Middle frontal gyrus (tissue), 1 donor: ENCODE measurements at regions not wholly inside any gene's neighbourhood (a gene's known extent, or its start where the extent isn't known, plus 50 kb on each side); places are given as distances from the start of the nearest gene placed in this dataset.
"Not testable (repeated sequence)": the region's sequence is repeated elsewhere in the genome, so short reads cannot be mapped to it uniquely, and the experiment has no call there.

Experiments
- DNase-seq: peaks from one replicate; pipeline ENCODE4 v3.0.0-alpha.2; 2015; ENCODE audit warnings: low spot score; ENCODE audit errors: extremely low spot score

DNA sequence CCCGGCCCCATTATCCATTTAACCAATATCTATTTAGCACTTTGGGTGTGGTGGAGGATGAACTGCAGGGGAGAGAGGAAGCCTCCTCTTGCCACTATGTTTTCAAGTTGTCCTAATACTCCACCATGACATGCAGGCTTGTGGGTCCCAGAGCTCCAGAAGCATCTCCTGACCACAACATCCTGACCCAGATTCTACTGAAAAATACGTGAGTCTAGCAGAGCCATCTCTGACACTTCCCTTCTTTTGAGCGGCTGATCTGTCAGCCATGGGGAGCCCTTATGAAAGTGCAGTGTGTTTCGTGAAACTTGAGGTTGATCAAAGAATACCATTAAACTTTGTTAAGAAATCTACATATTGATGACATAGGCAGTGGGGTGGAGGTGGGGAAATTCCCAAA is 126.6 kb downstream of the UNC93B1 start:
- not testable (repeated sequence) for DNase-seq

- not testable (repeated sequence) for DNase-seq
Measured at GRCh38 chr11:67873223-67873622, 130.7 kb downstream of the UNC93B1 start.

- DNase-seq = not testable (repeated sequence)
Measured at GRCh38 chr11:67871168-67871567, 132.7 kb downstream of the UNC93B1 start.

- DNase-seq = not testable (repeated sequence)
Measured at GRCh38 chr11:67862896-67863295, 141.0 kb downstream of the UNC93B1 start.

DNA sequence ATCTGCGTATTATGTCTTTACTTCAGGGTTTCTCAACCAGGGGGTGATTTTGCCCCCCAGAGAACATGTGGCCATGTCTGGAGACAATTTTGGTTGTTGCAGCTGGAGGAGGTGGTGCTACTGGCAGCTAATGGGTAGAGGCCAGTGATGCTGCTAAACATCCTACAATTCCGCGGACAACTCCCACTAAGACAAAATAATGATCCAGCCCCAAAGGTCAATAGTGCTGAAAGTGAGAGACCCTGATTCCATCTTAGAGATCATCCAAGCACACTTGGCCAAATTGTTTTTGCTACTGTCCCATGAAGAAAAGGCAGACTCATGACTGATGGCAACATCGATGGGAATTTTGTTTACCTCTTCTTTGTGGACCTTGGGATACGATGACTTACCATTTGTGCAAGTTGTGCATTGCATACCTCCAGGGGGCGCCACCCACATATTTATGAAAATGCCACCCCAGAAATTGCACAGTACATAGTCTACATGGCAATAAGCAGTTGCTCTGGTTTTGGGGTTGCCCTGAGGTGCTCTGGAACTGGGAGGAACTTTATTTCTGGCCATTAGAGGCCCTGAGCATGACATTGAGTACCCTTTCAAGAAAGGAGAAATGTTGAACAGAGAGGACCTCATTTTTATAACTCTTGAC is 144.3 kb downstream of the UNC93B1 start:
- not testable (repeated sequence) for DNase-seq

GRCh38 chr11:67850747-67851146 is 153.2 kb downstream of the UNC93B1 start:
- not testable (repeated sequence) for DNase-seq

- not testable (repeated sequence) for DNase-seq
Measured at GRCh38 chr11:67849766-67850165, 154.1 kb downstream of the UNC93B1 start.

GRCh38 chr11:67847896-67848875 is 155.7 kb downstream of the UNC93B1 start:
- DNase-seq = not testable (repeated sequence)

DNA sequence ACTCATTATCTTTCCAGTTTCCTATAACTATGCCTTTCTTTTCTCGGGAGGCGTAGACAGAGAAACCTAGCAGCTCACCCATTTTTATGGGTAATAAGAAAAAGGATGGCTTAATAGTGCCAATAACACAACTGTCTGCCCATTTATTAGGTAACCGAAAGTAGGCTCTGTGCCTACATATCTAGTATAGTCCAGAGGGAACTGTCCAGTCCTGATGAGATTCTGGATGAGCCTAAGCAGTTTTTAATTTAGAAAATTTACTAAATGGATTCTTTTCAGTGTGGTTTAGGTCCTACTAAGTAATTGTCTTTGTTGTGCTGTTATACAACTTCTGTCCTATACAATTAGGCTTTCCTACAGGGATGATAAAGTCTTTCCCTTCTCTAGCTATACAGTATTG is 157.6 kb downstream of the UNC93B1 start:
- DNase-seq = not testable (repeated sequence)

- not testable (repeated sequence) for DNase-seq
Measured at GRCh38 chr11:67845296-67845695, 158.6 kb downstream of the UNC93B1 start.

DNA sequence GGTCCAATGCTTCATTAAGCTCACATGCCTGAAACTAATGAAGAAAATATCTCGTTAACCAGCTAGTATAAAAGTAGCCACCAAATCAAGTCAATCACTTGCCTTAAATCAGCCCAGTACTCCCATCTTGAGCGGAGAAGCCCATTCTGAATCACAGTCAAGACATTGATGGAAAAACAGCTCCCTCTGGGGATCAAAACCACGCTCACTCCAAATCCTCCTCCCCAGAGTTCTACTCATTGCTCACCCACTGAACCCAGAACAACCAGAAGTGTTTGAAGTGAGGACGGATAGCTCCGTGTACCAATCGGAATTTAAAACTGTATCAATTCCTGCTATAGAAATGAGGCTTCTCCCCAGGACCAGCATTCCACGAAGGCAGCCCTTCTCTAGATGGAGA is 163.3 kb downstream of the UNC93B1 start:
- not testable (repeated sequence) for DNase-seq

DNA sequence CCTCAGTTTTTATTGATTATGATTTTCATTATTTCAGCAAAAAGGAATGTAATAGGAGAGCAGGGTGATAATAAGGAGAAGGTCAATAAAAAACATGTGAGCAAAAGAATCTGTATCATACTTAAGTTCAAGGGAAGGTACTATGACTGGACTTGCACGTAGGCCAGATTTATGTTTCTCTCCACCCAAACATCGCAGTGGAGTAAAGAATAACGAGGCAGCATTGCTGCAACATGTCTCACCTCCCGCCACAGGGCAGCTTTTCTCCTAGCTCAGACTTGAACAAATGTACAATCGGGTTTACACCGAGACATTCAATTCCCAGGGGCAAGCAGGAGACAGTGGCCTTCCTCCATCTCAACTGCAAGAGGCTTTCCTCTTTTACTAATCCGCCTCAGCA is 155.7 kb upstream of the ALDH3B2 start:
- not testable (repeated sequence) for DNase-seq

GRCh38 chr11:67826951-67827296 is 152.5 kb upstream of the ALDH3B2 start:
- not testable (repeated sequence) for DNase-seq

DNA sequence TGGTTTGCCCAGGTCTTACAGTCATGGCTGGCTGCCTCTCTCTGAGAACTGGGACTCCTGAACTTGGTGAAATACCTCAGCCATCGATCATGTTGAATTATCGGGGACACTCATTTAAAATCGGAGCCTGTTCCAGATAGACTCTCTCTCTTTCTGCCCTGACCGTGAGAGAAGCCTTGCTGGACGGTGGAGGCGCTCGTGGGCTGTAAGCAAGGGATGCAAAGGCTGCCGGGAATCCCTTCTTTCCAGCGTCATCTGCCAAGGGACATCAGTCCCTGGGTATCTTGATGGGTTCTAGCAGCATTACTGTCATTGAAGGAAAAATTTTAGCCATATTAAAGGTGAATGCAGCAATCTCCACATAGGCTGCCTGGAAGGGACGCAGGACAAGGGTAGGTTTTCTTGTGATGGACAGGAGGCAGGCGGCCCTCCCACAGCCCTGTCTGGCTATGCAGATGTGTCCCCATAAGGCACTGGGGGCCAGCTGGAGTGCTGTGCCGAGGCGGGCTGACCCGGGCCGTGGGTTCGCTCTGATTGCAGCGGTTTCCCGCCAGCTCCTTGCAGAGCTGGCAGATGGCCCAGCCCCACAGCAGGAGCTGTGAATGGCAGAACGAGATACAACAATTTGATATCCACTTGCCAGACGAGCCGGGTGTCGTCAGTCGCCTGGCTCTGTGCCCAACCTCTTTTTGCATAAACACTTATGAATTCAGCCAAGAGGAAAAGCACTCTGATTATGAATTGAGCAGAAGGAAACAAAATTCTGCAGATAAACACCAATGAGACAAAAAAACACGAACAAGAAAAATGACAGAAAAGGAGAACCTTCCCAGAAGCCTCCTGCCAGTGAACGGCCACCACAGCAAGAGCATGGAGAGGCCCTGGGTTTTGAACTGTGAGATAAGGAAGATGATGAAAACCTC is 151.9 kb upstream of the ALDH3B2 start:
- DNase-seq = not testable (repeated sequence)

DNA sequence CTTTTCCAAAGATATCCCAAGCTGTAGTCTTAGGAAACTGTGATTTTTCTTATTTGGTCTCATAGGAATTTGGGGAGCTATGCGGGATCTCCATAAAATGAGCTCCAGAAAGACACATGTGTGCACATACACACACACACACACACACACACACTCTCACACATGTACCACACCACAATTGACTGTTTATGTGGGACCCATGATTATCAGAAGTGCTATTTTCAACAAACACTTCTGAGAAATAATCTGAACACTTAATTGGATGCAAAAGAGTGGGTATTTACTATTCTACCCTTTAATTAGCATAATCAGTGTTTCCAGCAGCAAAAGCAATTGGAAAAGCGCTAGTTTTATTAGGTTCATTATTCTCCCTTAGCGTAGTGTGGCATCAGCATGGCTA is 150.4 kb upstream of the ALDH3B2 start:
- DNase-seq = not testable (repeated sequence)

GRCh38 chr11:67820081-67820480 is 145.7 kb upstream of the ALDH3B2 start:
- DNase-seq = no peak

DNA sequence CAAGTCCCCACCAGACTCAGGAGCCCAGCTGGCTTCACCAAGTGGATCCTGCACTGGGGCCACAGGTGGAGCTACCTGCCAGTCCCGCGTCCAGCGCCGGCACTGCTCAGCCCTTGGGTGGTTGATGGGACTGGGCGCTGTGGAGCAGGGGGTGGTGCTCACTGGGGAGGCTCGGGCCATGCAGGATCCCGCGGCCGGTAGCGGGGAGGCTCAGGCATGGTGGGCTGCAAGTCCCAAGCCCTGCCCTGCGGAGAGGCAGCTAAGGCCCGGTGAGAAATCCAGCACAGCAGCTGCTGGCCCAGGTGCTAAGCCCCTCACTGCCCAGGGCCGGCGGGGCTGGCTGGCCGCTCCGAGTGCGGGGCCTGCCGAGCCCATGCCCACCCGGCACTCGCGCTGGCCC is 143.1 kb upstream of the ALDH3B2 start:
- not testable (repeated sequence) for DNase-seq

- not testable (repeated sequence) for DNase-seq
Measured at GRCh38 chr11:67809301-67809700, 134.9 kb upstream of the ALDH3B2 start.

- not testable (repeated sequence) for DNase-seq
Measured at GRCh38 chr11:67807896-67808295, 133.5 kb upstream of the ALDH3B2 start.

- not testable (repeated sequence) for DNase-seq
Measured at GRCh38 chr11:67806728-67807235, 132.4 kb upstream of the ALDH3B2 start.

DNA sequence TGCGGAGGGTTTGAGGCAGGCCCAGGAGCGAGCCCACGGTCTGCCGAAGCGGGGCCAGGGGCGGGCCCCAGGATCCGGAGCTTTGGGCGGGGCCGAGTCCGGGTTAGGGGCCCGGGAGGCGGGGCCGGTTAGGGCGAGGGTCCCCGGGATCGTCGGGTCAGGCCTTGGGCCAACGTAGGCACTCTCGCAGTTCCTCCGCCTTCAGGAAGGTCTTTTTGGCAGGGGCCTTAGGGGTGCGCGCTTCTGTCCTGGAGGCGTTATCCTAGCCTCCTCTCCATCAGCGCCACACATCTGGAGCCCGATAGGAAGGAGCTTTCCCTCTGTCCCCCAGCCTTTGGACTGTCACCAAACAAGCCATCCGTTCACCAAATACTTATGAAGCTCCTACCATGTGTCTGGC is 131.8 kb upstream of the ALDH3B2 start:
- DNase-seq = not testable (repeated sequence)
